Fibroblast of mammary gland (primary cell): ENCODE measurements at regions not wholly inside any gene's neighbourhood (a gene's known extent, or its start where the extent isn't known, plus 50 kb on each side); places are given as distances from the start of the nearest gene placed in this dataset.
A peak's percentile ranks its signal among the peaks of the same experiment; 100 is the strongest.

Experiments used
- DNase-seq: peaks from one replicate; pipeline ENCODE4 v3.0.0-alpha.2; 2010; ENCODE audit warnings: low read depth
- H3K4me3 ChIP-seq: 2 replicates; pipeline ENCODE4 v1.5.1; 2011; ENCODE audit warnings: low read depth, mild to moderate bottlenecking, low read length, moderate library complexity; ENCODE audit not compliant: control insufficient read depth
- CTCF ChIP-seq: conservative IDR thresholded peaks from 2 replicates; pipeline ENCODE4 v1.5.1; 2011; ENCODE audit warnings: low read depth, low read length, inconsistent platforms; ENCODE audit not compliant: control insufficient read depth, insufficient read depth

GRCh38 chr5:67331296-67331925 is 134.8 kb upstream of the CD180 start:
- H3K4me3 ChIP-seq, result no peak overlapping the region
- peak; percentile 65 for DNase-seq
- TF ChIP-seq CTCF, result no peak

- peak; percentile 31 for DNase-seq
- TF ChIP-seq CTCF, result no peak
Measured at GRCh38 chr5:67319935-67320725, 123.5 kb upstream of the CD180 start.

GRCh38 chr5:67318746-67319145 is 122.1 kb upstream of the CD180 start:
- DNase-seq, result no peak
- H3K4me3 ChIP-seq, result no peak overlapping the region
- TF ChIP-seq CTCF, result no peak

More at GRCh38 chr5:67319935-67320725, 123.5 kb upstream of the CD180 start:
- no peak overlapping the region for H3K4me3 ChIP-seq

GRCh38 chr5:67317603-67318002 is 121.0 kb upstream of the CD180 start:
- no peak for DNase-seq
- no peak for TF ChIP-seq CTCF
- H3K4me3 ChIP-seq, result no peak overlapping the region

GRCh38 chr5:67316695-67317094 is 120.1 kb upstream of the CD180 start:
- no peak for TF ChIP-seq CTCF
- DNase-seq, result no peak
- H3K4me3 ChIP-seq, result no peak overlapping the region

GRCh38 chr5:67315082-67315989 is 118.7 kb upstream of the CD180 start:
- no peak for TF ChIP-seq CTCF
- no peak overlapping the region for H3K4me3 ChIP-seq
- DNase-seq, result peak; percentile 58
